ENCODE measurements at regions not wholly inside any gene's neighbourhood (a gene's known extent, or its start where the extent isn't known, plus 50 kb on each side); places are given as distances from the start of the nearest gene placed in this dataset.

DNA sequence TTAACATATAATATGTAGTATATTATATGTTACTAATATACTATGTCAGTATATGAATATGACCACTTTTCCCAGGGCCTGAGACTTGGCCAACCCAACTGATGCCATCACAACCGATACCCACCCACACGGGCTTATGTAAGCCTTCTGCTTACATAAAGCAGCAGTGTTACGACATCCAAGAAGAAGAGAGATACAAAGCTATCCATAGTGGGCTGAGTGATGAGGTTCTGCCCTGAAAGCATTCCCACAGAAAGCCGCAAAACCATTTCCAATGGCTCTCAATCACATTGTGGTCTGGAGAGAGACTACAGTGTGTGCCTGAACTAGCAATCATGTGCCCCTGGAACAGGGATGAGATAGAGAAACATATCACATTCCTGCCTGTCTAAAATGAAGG lies 177.9 kb downstream of the PLOD2 start:
- DNase-seq: no peak

Data from SIG-M5 (cell line).